Muscle of arm (tissue), 1 donor: ENCODE measurements at regions not wholly inside any gene's neighbourhood (a gene's known extent, or its start where the extent isn't known, plus 50 kb on each side); places are given as distances from the start of the nearest gene placed in this dataset.
"Not testable (repeated sequence)": the region's sequence is repeated elsewhere in the genome, so short reads cannot be mapped to it uniquely, and the experiment has no call there.

Experiments
- DNase-seq: peaks from one replicate; pipeline ENCODE4 v3.0.0-alpha.2; 2013

DNA sequence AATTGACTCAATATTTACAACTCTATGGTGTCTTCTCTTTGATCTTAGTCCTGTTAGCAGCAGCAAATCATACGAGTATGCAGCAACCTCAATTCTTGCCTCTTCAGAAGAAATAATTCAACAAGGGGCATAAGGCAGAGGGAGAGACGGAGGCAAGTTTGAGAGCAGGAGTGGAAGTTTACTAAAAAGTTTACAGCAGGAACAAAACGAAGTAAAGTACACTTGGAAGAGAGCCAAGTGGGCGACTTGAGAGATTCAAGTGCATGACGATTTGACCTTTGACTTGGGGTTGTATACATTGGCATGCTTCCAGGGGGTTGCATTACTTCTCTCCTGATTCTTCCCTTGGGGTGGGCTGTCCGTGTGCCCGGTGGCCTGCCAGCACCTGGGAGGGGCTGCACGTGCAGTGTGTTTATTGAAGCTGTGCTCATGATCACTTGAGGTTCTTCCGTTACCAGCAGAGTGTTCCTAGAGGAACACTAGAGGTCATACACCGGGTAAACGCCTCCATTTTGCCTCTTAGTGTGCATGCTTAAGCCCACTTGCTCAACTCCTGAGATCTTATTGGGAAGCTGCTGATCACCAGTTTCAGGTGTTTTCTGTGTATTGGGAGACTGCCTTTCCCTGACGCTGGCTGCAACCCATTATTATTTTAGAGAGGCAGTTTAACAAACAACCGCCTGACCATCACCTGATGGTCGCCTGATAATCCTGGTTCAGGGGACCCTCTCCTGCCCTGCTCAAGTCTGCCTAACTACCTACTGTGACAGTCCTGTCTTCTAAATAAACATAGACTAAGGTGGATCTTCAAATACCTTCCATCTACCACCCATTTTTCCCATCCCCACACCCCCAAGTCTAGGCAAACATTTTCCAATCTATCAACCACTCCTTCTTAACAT, 172.4 kb upstream of the MYLIP start:
- no peak for DNase-seq

DNA sequence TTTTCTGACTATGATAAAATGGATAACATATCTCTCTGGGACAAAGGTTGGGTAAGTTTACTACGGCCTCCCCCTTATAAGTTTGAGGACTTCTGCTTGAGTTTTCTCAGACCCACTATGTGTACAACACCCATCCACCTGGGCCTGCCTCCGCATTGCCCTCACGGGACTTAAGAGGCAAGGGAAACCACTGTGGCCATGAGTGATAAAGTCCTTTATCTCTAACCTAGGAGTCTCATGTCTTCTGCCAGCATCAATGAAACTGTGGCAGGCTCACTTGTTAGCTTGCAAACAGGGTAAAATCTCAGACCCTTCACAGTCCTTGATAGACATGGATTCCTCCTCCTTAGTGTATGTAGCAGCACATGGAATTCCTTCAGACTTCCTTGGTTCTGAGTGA, 173.4 kb upstream of the MYLIP start:
- DNase-seq: no peak

- DNase-seq: no peak
These were observed 175.6 kb upstream of the MYLIP start for GRCh38 chr6:15953152-15953880.

DNA sequence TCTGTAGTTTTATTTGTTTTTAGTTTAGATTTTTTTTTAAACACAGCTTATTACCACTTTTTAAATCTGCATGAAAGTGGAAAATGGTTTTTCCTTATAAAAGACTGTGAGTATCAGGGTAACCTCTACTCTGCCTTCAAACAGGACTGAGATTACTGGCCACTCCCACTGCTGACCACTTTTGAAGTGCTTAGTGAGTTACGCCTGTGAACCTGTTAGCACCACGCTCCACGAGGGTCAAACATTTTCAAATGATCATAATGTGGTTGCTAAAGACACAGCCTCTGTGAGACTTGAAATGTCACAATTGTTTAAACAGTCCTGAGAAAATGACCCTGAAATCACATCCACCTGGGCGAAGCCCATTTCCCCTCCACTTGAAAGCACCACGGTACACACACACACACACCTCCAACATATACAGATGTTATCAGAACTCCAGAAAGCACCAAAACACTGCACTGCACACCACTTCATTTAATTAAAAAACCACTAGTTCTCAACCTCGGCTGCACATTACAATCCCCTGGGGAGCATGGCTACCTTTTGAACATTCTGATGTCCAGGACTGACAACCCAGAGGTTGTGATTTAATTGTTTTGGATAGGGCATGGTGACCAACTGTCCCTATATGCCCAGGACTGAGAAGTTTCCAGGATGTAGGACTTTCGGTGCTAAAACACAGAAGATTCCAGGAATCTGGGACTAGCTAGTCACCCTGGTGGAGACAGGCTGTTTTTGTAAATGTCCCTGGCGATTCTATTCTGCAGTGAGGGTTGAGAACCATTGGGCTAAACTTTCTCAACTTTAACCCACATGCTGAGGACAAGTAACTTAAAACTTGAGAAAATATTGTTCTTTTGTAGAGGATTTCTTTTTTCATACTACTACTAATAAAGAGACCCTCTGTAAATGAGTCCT, 176.4 kb upstream of the MYLIP start:
- DNase-seq: no peak

DNA sequence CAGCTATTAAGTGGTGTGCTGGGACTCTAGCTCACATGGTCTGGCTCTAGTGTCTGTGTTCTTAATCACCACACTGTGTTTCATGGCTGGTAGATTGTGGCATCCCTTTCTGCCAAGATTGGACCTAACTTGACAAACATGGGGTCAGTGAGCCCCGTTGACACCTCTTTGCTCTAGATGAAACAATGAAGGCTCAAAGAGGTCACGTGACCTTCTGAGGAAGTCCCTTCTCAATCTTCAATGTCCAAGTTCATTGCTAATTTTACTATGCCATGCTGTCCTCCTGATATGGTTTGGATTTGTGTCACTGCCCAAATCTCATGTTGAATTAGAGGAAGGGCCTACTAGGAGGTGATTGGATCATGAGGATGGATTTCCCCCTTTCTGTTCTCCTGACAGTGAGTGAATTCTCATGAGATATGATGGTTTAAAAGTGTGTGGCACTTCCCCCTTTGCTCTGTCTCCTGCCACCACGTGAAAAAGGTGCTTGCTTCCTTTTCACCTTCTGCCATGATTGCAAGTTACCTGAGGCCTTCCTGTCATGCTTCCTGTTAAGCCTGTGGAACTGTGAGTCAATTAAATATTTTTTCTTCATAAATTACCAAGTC, 177.8 kb upstream of the MYLIP start:
- no peak for DNase-seq

DNA sequence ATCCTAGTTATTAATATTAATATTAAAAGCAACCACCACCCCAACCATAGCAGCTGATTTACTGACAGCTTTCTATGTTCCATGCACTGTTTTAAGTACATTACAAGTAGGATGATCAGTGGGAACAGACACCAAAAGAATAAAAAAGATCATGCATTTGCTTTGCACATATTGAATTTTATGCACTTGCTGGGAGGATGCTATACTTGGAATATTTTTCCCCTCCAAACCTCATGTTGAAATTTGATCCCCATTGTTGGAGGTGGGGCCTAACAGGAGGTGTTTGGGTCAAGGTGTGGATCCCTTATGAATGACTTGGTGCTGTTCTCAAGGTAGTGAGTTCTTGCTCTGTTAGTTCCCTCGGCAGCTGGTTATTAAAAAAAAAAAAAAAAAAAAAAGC, 178.9 kb upstream of the MYLIP start:
- DNase-seq: no peak

GRCh38 chr6:15948930-15949900, 179.7 kb upstream of the MYLIP start:
- no peak for DNase-seq

DNA sequence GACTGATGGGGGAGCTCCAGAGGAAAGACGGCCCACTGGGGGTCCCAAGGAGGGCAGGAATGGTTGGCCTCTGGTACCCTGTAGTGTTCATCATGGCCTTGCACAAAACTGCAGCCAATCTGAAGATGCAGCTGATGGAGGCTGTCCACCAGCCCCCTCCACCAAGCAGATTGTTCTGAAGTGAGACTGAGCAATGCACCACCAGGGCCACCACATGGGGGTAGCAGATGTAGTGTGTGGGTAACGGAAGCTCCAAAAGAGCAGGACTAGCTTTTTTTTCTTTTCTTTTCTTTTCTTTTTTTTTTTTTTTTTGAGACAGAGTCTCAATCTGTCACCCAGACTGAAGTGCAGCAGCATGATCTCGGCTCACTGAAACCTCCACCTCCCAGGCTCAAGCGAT, 181.0 kb upstream of the MYLIP start:
- no peak for DNase-seq

DNA sequence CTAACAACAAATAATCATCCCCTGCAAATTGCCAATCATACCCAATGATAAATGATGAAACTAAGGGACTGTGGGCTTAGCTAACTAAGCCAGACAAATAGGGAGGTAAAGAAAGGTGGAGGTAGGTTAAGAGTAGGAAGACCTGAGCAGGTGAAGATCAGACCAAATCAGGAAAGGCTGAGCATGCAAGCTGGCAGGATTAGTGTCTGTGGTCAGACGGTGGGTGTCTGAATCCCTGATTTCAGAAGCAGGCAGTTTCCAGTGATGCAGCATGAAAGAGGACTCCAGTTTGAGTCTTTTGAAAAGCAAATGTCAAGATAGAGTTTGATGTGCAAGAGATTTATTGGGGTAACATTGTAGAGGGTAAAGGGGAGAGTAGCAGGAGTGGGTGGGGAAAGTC, 181.4 kb upstream of the MYLIP start:
- no peak for DNase-seq

DNA sequence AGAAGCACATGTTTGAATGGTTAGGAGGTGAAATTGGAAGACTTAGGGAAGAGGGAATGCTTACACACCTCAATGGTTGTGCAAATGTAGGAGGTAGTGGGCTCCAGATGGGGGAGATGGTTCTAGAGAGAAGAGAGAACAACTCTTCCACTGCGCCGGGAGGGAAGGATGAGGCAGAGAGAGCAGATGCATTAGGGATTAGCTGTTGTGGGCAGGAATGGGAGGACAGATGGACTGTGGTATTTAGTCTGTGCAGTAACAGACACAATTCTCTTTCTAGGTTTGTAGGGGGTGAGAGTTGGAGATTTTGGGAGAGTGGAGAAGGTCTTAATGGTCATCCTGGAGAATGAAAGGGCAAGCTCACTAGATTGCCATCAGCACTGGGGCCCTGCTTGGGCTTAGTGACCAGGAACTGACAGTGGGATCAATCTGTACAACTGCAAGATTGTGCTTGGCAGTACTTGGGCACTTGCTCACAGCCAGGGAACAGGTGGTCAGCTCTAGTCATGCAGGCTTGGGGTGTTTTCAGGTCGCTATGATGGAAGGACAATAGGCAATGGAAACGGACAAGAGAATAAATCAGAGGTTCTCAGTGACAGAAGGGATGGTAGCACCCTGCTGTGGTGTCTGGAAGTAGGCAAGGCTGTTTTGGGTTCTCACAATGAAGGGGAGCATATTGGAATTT, 182.0 kb upstream of the MYLIP start:
- DNase-seq: no peak

DNA sequence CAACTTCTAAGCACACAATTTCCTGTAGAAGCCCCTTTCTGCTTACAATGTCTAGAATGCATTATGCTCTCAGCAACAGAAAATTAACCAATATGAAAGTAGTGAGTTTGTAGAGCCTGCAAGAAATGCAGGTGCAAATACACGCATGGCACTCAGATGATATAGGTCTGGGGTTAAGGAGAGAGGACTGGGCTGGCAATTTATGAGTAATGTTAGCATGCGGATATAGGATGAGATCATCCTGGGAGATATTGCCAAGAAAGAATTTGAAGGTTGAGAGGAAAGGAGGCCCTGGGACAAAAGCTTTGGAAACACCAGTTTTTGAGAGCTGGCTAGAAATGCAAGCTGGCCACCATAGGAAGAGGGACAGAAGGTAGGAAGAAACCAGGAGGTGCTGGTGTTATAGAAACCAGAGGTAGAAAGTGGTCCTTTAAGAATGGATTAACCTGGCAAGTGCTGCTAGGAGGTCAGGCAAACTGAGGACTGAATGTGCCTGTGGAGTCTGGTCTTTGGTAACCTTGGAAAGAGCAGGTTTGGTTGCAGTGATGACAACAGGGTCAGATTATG, 183.2 kb upstream of the MYLIP start:
- no peak for DNase-seq

DNA sequence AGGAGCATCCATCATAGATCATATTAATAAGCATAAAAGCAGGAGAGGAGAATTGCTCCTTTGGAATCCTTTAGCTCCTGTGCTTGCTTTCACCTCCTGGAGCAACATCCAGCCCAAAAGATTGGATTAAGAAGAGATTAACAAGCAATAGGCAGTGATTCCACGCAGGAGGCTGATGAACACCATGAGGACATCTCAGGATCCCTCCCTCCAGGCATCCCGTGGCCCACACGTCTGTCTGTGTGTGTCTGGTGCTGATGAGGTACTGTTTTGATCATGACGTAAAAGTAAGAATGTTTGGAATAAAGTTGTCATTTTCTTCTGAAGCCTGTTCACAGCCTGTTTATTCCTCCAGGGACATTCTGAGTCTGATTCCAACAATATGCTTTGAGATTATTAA, 185.5 kb upstream of the MYLIP start:
- no peak for DNase-seq

DNA sequence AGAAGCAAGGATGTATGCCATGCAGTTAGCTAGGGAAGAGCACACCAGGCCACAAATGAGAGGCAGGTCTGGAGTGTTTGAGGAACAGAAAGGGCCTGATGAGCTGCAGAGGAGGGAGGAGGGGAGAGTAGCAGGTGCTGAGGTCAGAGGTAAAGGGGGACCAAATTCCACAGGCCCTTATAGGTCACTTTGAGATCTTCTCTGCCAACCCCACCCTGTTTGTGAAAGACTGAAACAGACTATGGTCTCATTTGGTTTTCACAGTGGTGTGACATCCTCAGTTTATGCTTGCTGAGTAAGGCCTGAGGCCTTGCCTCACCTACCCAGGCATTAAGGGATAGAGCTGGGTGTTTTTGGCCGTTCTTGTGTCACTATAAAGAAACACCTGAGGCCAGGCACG, 187.7 kb upstream of the MYLIP start:
- no peak for DNase-seq

DNA sequence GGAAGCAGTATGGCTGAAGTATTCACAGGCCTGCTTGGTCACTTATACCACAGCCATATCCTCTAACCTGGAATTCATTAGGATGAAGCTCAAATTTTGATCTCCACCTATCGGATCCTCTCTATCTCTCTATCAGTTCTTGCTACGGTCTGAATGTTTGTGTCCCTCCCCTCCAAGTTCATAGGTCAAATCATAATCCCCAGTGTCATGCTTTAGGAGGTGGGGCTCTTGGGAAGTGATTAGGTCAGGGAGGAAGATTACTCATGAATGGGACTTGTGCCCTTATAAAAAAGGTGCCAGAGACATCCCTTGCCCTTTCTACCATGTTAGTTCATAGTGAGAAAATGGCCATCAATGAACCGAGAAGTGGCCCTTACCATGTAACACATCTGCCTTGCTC, 190.8 kb upstream of the MYLIP start:
- DNase-seq: no peak

DNA sequence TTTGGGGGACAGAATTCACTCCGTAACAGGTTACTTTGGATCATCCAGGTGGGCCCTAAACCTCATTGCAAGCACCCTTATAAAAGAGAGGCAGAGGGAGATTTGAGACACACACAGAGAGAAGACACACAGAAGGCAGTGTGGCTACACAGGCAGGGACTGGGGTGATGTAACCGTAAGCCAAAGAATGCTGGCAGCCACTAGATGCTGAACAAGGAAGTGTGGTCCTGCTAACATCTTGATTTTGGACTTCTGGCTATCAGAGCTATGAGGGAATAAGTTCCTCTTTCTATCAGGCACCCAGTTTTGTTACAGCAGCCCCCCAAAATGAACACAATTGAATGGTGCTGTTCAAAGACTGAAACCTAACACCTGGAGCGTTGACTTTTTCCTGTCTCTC, 191.3 kb upstream of the MYLIP start:
- DNase-seq: no peak

GRCh38 chr6:15936503-15936902, 192.4 kb upstream of the MYLIP start:
- no peak for DNase-seq

DNA sequence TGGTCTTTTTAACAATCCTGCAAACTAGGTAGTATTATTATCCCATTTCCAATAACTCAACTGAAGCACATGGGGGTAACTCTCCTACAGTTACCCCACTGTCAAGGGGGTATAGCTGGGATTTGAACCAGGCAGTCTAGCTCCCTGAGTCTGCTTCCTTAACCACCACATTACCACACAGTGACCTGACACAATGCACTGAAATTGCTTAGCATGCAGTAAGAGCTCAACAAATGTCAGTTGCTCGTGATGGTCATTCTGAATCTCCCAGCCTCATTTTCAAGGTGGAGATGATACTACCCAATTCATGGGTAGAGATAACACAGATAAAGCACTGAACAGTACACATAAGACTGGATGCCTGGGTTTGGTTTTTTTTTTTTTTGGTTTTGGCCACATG, 193.2 kb upstream of the MYLIP start:
- no peak for DNase-seq

DNA sequence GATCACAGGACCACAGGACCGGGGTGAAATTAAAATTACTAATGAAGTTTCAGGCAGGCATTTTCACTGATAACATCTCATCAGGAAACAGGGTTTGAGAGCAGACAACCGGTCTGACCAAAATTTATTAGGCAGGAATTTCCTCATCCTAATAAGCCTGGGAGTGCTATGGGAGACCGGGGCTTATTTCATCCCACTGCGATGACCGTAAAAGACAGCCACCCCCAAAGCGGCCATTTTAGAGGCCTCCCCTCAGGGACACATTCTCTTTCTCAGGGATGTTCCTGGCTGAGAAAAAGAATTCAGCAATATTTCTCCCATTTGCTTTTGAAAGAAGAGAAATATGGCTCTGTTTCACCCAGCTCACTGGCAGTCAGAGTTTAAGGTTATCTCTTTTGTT, 197.2 kb upstream of the MYLIP start:
- DNase-seq: not testable (repeated sequence)

DNA sequence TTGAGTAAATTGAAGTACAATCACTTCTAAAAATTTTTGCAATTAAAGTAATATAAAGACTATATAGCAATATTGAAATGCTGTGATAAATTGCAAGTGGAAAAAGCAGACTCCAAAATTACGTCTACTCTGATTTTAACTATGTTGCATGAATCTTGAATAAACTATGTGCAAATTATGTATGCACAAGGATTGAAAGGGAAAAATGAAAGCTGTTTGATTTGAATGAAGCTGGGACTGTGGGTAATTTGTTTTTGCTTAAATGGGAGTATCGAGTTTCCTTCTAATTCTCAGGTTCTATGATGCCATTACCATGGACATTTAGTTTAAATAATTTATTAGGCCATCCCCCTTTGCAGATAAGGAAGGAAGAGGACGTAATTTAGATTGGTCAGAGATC, 198.7 kb upstream of the MYLIP start:
- DNase-seq: no peak

DNA sequence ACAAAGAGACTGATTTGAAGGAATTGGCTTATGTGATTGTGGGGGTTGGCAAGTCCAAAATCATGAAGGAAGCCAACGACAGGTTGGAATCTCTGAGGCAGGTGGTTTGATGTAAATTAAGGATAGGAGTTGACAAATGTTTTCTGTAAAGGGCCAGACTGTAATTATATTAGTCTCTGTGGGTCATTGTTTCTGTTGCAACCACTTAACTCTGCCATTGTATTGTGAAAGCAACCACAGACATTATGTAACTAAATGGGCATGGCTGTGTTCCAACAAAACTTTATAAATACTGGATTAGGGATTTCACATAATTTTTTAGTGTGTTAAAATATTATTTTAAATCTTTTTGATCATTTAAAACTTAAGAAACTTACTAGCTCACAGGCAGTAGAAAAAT, 199.2 kb upstream of the MYLIP start:
- DNase-seq: no peak
